K562 (cell line): ENCODE measurements at regions not wholly inside any gene's neighbourhood (a gene's known extent, or its start where the extent isn't known, plus 50 kb on each side); places are given as distances from the start of the nearest gene placed in this dataset.

Experiments used
- ATAC-seq: fragments of 200-7000 bp; cut with Tn5 transposase; 3 replicates; pipeline ENCODE4 v1.9.1; 2020; ENCODE audit warnings: moderate library complexity
- BruUV-seq: library from RNA; stranded (reverse); fragments of 400-500 nt; replicated peaks from 2 replicates; lab custom pipeline; 2021; lab: Mats Ljungman, UMichigan
- CTCF ChIA-PET: fragments of 300-600 bp; formaldehyde crosslinking; extraction: SDS; loops from one replicate; lab custom pipeline; 2021; ENCODE audit warnings: low intra/inter-chr PET ratio; lab: Yijun Ruan, JAX
- POLR2A ChIA-PET: fragments of 300-600, 350-650 bp; sonication (Branson Sonifier 250); formaldehyde crosslinking; extraction: SDS; loops from one replicate; lab custom pipeline; 2021; ENCODE audit warnings: antibody characterized with exemption, inconsistent platforms; lab: Yijun Ruan, JAX
- DNase-seq, 4 experiments: peaks; one replicate each; pipeline versions ENCODE4 v3.0.0 to v3.0.0-alpha.2; 2011 to 2018; ENCODE audit warnings: low spot score in 3 of 4, mixed read lengths in 3 of 4; ENCODE audit errors: extremely low read depth in 1 of 4
- FAIRE-seq: peaks from 2 replicates; lab custom pipeline; 2011; peaks lifted over from hg19 to GRCh38; lab: Jason Lieb, UNC
- H2AFZ ChIP-seq: 2 replicates; pipeline ENCODE4 v1.6.0; 2011; ENCODE audit warnings: low read depth, low read length, control low read depth, inconsistent platforms
- H3K27ac ChIP-seq: fragments of 200-600 bp; 3 replicates; pipeline ENCODE4 v1.8.0; 2011; ENCODE audit warnings: low read depth, mild to moderate bottlenecking, control low read depth, inconsistent platforms, low read length, moderate library complexity, mixed read lengths; ENCODE audit errors: extremely low read depth
- H3K27me3 ChIP-seq, 2 experiments: fragments of 300-600 bp in 1 of 2; 2 replicates in 1 of 2; 3 replicates in 1 of 2; pipeline versions ENCODE4 v1.6.0 to v1.8.0; 2011; ENCODE audit warnings: inconsistent platforms in 2 of 2, low read length in 2 of 2, mild to moderate bottlenecking in 1 of 2, mixed read lengths in 1 of 2, moderate library complexity in 1 of 2; ENCODE audit not compliant: control insufficient read depth in 2 of 2, insufficient read depth in 2 of 2
- H3K36me3 ChIP-seq: fragments of 300-600 bp; 3 replicates; pipeline ENCODE4 v1.8.0; 2011; ENCODE audit warnings: mild to moderate bottlenecking, low read length, inconsistent platforms; ENCODE audit not compliant: control insufficient read depth, insufficient read depth
- H3K4me1 ChIP-seq, 2 experiments: fragments of 200-600 bp in 1 of 2; replicated peaks in 1 of 2; 2 replicates in 1 of 2; 3 replicates in 1 of 2; pipeline versions ENCODE4 v1.5.1 to v1.8.0; 2011; ENCODE audit warnings: inconsistent platforms in 2 of 2, low read length in 2 of 2, mild to moderate bottlenecking in 1 of 2, mixed read lengths in 1 of 2, moderate library complexity in 1 of 2; ENCODE audit not compliant: control insufficient read depth in 2 of 2, insufficient read depth in 2 of 2
- H3K4me2 ChIP-seq: 2 replicates; pipeline ENCODE4 v1.6.1; 2011; ENCODE audit warnings: low read length, control low read depth, inconsistent platforms, mixed read lengths; ENCODE audit not compliant: insufficient read depth
- H3K4me3 ChIP-seq: fragments of 200-600 bp; sonication (generic), shearing (Covaris generic); 2 replicates; pipeline ENCODE4 v1.5.1; 2016; ENCODE audit warnings: control low read depth, inconsistent platforms
- H3K79me2 ChIP-seq: fragments of 200-600 bp; 3 replicates; pipeline ENCODE4 v1.8.0; 2011; ENCODE audit warnings: low read length, inconsistent platforms; ENCODE audit not compliant: control insufficient read depth, insufficient read depth
- H3K9ac ChIP-seq, 2 experiments: 2 replicates each; pipeline versions ENCODE4 v1.6.0 to v1.6.1; 2011; ENCODE audit warnings: low read depth in 2 of 2, low read length in 2 of 2, control low read depth in 1 of 2, inconsistent platforms in 1 of 2, mild to moderate bottlenecking in 1 of 2, mixed read lengths in 1 of 2; ENCODE audit not compliant: insufficient read depth in 1 of 2
- H3K9me1 ChIP-seq: one replicate; pipeline ENCODE4 v1.6.0; 2011; ENCODE audit warnings: inconsistent platforms, mild to moderate bottlenecking, low read length, moderate library complexity; ENCODE audit not compliant: control insufficient read depth, insufficient read depth
- H3K9me3 ChIP-seq: replicated peaks from 2 replicates; pipeline ENCODE4 v1.5.1; 2011; ENCODE audit warnings: low read depth, low read length, inconsistent platforms; ENCODE audit not compliant: control insufficient read depth, insufficient read depth
- H4K20me1 ChIP-seq: replicated peaks from 2 replicates; pipeline ENCODE4 v1.6.1; 2011; ENCODE audit warnings: low read length, inconsistent platforms, mixed read lengths; ENCODE audit not compliant: control insufficient read depth, insufficient read depth
- CCNT2 ChIP-seq: IDR thresholded peaks from 2 replicates; pipeline ENCODE4 v1.6.1; 2011; ENCODE audit warnings: borderline replicate concordance, low read depth, mild to moderate bottlenecking, moderate library complexity, mixed read lengths, low read length; ENCODE audit not compliant: insufficient read length; ENCODE audit errors: extremely low read depth
- CREB3L1 ChIP-seq: fragments of 450-650 bp; IDR thresholded peaks from 2 replicates; pipeline ENCODE4 v1.6.1; 2014; ENCODE audit warnings: low read depth, mild to moderate bottlenecking, moderate library complexity, borderline replicate concordance
- CTCFL ChIP-seq: IDR thresholded peaks from 2 replicates; pipeline ENCODE4 v1.6.1; 2011; ENCODE audit warnings: borderline replicate concordance, low read depth, mild to moderate bottlenecking, moderate library complexity, low read length; ENCODE audit not compliant: insufficient read depth, poor library complexity, severe bottlenecking
- DPF2 ChIP-seq: fragments of 450-650 bp; IDR thresholded peaks from 2 replicates; pipeline ENCODE4 v1.6.1; 2016
- EZH2 ChIP-seq: IDR thresholded peaks from 2 replicates; pipeline ENCODE4 v1.6.1; 2012; ENCODE audit warnings: low read depth, mild to moderate bottlenecking, inconsistent platforms, low read length, borderline replicate concordance
- GATAD2A ChIP-seq: fragments of 450-650 bp; IDR thresholded peaks from 2 replicates; pipeline ENCODE4 v1.6.1; 2017
- HDAC6 ChIP-seq: IDR thresholded peaks from 2 replicates; pipeline ENCODE4 v1.6.1; 2012; ENCODE audit warnings: low read depth, mild to moderate bottlenecking, control low read depth, inconsistent platforms, low read length, moderate library complexity
- MITF ChIP-seq: IDR thresholded peaks from 2 replicates; pipeline ENCODE4 v1.6.1; 2014; ENCODE audit warnings: antibody characterized with exemption
- POU5F1 ChIP-seq: fragments of 150-350 bp; IDR thresholded peaks from 2 replicates; pipeline ENCODE4 v1.6.1; 2014; ENCODE audit warnings: borderline replicate concordance, low read length, low read depth, mild to moderate bottlenecking; ENCODE audit not compliant: partially characterized antibody
- TAF9B ChIP-seq: fragments of 450-650 bp; IDR thresholded peaks from 2 replicates; pipeline ENCODE4 v1.6.1; 2018; ENCODE audit warnings: mild to moderate bottlenecking; ENCODE audit not compliant: partially characterized antibody
- THAP7 ChIP-seq: fragments of 250-450 bp; sonication (Bioruptor Pico); IDR thresholded peaks from 2 replicates; pipeline ENCODE4 v1.5.0; 2021
- TOE1 ChIP-seq, 2 experiments: fragments of 450-650 bp in 1 of 2; sonication (generic) in 1 of 2; formaldehyde crosslinking in 1 of 2; IDR thresholded peaks; 2 replicates each; pipeline versions ENCODE4 v1.7.1 to v1.8.0; 2016 to 2022; ENCODE audit warnings: borderline replicate concordance in 2 of 2, mild to moderate bottlenecking in 2 of 2, antibody characterized with exemption in 1 of 2, inconsistent platforms in 1 of 2, low read depth in 1 of 2, missing genetic modification reagents in 1 of 2, moderate library complexity in 1 of 2
- ZBTB12 ChIP-seq: fragments of 250-450 bp; sonication (Bioruptor Pico); IDR thresholded peaks from 2 replicates; pipeline ENCODE4 v1.4.0; 2020
- ZNF121 ChIP-seq: sonication (generic); formaldehyde crosslinking; conservative IDR thresholded peaks from 2 replicates; pipeline ENCODE4 v1.8.0; 2022; ENCODE audit warnings: missing genetic modification reagents
- ZNF785 ChIP-seq: fragments of 250-450 bp; sonication (Bioruptor Pico); IDR thresholded peaks from 2 replicates; pipeline ENCODE4 v1.4.0; 2020; ENCODE audit warnings: mild to moderate bottlenecking
- WGBS: fragments of 100-300 bp; shearing (Covaris generic); methylation state at CpG from one replicate; pipeline ENCODE4 v1.1.6; 2016; ENCODE audit warnings: low coverage, mixed read lengths; ENCODE audit not compliant: insufficient coverage; ENCODE audit errors: missing lambda C conversion rate; 5-methylcytosine and 5-hydroxymethylcytosine counted together
- in situ Hi-C: fragments of 300-500 bp; cut with MboI; formaldehyde crosslinking; loops from 4 replicates; pipeline ENCODE4 v1.15.0; 2018; ENCODE audit warnings: inconsistent platforms, mixed read lengths
- intact Hi-C: fragments of 100-400 bp; cut with micrococcal nuclease; formaldehyde crosslinking; loops from 2 replicates; pipeline ENCODE4 v1.14.2; 2022

- FAIRE-seq (no peak), ATAC-seq (no peak), DNase-seq (no peak)
- Histone ChIP-seq H3K27ac (no peak overlapping the region), H3K79me2 (no peaks in the 10 kb centered on the region), H3K4me3 (no peak overlapping the region), H2AFZ (no peak overlapping the region), H3K27me3 (peaks cover 11 to 67% of the 10 kb centered on the region in 2 experiments), H3K9ac (no peak overlapping the region), H3K9me3 (no peaks in the 10 kb centered on the region), H3K36me3 (no peaks in the 10 kb centered on the region), H3K9me1 (peaks cover 2% of the 10 kb centered on the region), H4K20me1 (no peaks in the 10 kb centered on the region), H3K4me2 (no peak overlapping the region), H3K4me1 (no peaks in the 10 kb centered on the region)
- TF ChIP-seq ZNF785 (no peak), THAP7 (CRISPR knock-in tag) (no peak), HDAC6 (no peak), CREB3L1 (no peak), TAF9B (no peak), EZH2 (no peak), ZBTB12 (CRISPR knock-in tag) (no peak), DPF2 (no peak), CCNT2 (no peak), ZNF121 (CRISPR knock-in tag) (no peak), POU5F1 (no peak), CTCFL (no peak), GATAD2A (no peak), TOE1 (IDR thresholded peaks at IDR 0.05; ENCODE audit: borderline replicate concordance) (no peak), TOE1 (CRISPR knock-in tag; IDR thresholded peaks at IDR 0.05; ENCODE audit: borderline replicate concordance, low read depth) (no peak), MITF (no peak)
- BruUV-seq: no TSS peak
- in situ Hi-C loops (no loop called here), intact Hi-C loops (no loop called here)
- ChIA-PET CTCF (no interaction called here), POLR2A (no interaction called here)
- 6% methylated on average over 9 of the region's 16 CpGs for WGBS
Observed at GRCh38 chr2:238566001-238566645, 139.4 kb downstream of the ASB1 start.
